GM10266 (cell line): ENCODE measurements at regions not wholly inside any gene's neighbourhood (a gene's known extent, or its start where the extent isn't known, plus 50 kb on each side); places are given as distances from the start of the nearest gene placed in this dataset.
"Not testable (repeated sequence)": the region's sequence is repeated elsewhere in the genome, so short reads cannot be mapped to it uniquely, and the experiment has no call there.

Source experiments
- DNase-seq: peaks from one replicate; pipeline ENCODE4 v3.0.0; 2012; ENCODE audit errors: extremely low spot score
- TF ChIP-seq, protein P1 (sequence below): IDR thresholded peaks from 2 replicates; pipeline ENCODE4 v1.5.1; 2012; ENCODE audit warnings: mild to moderate bottlenecking, low read depth; ENCODE audit not compliant: control insufficient read depth, insufficient read depth; ENCODE audit errors: missing control alignments

DNA sequence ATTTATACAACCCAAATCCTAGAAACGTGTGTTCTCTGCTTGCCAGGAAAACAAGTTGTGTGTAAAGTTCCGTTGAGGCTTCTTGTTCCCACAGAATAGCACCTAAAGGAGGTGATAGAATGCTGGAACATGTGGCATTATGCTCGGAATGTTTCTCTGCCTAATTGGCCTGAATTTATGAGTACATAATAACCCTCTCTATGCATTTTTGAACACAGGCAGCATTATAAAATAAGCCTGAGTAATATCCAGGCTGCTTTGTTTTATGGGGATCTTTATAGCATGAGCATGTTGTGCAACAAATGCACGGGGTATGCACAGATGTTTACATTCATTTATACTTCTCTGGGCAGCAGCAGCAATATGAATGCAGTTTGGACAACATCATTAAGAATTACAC, 385.7 kb downstream of the MBD2 start:
- TF ChIP-seq, protein P1, sequence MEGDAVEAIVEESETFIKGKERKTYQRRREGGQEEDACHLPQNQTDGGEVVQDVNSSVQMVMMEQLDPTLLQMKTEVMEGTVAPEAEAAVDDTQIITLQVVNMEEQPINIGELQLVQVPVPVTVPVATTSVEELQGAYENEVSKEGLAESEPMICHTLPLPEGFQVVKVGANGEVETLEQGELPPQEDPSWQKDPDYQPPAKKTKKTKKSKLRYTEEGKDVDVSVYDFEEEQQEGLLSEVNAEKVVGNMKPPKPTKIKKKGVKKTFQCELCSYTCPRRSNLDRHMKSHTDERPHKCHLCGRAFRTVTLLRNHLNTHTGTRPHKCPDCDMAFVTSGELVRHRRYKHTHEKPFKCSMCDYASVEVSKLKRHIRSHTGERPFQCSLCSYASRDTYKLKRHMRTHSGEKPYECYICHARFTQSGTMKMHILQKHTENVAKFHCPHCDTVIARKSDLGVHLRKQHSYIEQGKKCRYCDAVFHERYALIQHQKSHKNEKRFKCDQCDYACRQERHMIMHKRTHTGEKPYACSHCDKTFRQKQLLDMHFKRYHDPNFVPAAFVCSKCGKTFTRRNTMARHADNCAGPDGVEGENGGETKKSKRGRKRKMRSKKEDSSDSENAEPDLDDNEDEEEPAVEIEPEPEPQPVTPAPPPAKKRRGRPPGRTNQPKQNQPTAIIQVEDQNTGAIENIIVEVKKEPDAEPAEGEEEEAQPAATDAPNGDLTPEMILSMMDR = no peak
- no peak for DNase-seq

DNA sequence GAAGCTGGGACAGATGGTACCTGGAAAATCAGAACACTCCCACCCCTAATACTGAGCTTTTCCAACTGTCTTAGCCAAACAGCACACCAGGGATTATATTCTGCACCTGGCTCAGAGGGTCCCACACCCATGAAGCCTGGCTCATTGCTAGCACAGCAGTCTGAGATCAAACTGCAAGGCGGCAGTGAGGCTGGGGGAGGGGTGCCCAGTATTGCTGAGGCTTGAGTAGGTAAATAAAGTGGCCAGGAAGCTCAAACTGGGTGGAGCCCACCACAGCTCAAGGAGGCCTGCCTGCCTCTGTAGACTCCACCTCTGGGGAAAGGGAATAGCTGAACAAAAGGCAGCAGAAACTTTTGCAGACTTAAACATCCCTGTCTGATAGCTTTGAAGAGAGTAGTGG, 403.3 kb downstream of the MBD2 start:
- DNase-seq = not testable (repeated sequence)

DNA sequence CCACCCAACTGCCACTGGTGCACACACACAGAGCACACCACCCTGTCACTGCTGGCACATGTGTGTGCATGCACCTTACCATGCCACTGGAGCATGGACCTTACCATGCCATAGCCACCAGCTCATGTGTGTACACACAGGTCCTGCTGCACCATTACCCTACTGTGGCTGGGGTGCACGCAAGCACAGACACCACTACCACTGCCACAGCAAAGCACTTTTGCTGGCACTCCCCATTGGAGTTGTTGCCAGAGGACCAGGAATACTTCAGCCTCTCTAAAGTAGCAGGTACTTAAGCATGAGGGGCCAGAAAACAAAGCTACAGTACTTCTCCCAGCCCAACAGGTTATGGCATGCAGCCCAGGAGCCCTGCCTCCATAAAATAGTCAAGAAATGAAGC, 404.8 kb downstream of the MBD2 start:
- no peak for DNase-seq
- TF ChIP-seq, protein P1 = no peak

DNA sequence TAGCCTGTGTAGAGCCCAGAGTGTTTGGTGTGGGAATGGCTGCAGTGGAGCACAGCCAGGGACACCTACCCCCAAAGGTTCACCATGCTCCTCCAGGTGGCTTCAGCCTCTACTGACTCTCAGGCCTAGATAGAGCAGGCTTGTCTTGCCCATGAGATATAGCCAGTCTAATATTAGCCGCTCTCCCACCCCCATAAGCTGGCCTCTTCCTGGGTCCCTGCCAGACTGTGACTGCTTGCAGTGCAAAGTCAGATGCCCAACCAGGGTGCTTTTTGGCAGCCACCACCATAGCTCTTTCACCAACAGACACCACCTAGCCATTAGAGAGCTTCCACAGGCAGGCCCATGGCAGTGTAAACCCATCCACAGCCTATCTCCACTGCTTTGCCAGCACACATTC, 405.3 kb downstream of the MBD2 start:
- TF ChIP-seq, protein P1 = no peak

DNA sequence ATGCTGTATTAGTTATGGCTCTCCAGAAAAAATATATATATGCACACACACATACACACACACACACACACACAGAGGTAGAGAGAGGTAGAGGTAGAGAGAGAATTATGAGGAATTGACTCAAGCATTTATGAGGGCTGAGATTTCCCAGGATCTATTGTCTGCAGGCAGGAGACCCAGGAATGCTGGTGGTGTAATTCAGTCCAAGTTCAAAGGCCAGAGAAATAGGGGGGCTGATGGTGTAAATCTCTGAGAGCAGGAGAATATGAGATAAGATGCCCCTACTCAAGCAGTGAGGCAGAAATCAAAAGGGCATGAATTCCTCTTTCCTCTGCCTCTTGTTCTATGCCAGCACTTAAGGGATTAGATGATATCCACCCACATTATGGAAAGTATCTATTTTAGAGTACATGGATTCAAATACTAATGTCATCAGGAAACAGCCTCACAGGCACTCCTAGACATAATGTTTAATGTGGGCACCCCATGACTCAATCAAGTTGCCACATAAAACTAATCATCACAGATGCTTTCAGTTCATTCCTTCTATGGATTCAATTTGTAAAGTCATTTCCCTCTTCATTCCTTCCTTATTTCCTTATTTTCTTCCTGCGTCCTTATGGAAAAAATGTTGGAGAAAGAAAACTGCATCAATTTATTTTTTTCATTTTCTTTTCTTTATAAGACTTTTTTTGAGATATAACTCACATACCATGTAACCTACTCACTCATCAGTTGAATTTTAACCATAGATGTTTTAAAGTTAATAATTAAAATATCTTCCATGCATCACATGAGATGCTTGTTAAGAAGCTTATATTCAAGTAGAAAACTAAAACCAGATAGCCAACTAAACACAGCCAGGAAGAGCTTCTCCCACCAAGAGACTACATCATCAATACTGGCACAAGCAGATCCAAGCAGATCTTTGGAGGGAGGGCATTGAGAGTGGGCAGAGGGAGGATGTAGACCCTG, 406.2 kb downstream of the MBD2 start:
- TF ChIP-seq, protein P1 = no peak
- DNase-seq = no peak

More for the DNA sequence above, 405.3 kb downstream of the MBD2 start:
- DNase-seq = no peak

DNA sequence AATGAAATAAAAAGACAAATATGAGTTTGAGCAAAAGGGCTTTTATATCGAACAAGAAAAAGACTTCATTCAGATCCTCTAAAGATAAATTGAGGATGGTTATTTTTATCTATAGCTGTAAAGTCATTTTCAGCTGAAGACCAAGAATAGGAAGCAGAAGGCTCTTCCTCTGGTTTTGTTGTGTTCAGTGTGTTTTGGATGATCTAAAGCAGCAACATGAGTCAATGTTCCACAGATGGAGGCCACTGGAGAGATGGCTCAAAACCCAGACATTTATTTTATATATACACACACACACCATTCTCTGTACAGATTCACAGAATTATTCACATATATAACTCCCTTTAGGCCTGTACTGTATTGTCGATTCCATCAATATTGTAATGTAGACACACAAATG, 424.3 kb downstream of the MBD2 start:
- TF ChIP-seq, protein P1 = no peak
- DNase-seq = no peak

DNA sequence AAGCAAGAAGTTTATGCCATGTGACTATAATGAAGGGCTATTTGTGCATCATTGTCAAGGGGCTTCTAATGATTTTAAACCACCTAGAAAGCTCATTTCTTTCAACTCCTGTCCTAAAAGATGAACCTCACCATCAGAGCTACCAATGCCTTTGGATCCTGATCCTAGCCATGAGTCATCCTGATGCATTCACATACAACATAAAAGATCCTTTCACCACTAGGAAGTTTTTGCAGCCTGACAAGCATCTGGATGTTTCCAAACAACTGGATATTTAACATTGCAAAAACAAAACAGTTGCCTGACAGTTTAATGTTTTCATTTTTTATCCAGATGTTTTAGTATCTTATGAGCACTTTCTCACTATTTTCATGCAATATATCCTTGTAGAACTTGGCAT, 425.3 kb downstream of the MBD2 start:
- TF ChIP-seq, protein P1 = no peak
- no peak for DNase-seq
